ENCODE measurements at regions not wholly inside any gene's neighbourhood (a gene's known extent, or its start where the extent isn't known, plus 50 kb on each side); places are given as distances from the start of the nearest gene placed in this dataset.

DNA sequence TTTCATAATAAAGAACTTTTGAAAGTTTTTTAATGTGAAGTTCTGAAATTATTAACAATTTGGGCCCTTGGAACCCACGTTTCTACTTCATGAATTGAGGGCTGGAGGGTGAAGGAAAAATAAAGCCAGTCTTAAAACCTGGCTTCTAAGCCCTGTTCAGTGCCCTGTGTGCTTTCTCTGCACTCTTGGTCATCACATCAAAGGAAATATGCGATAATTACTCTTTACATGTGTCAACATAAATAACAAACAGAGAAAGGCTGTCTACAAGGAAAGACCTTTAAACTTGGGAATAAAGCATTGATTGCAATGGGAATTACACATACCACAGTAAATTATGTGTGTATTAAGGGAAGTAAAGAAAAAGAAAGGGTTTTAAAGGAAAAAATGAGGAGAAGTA is 150.7 kb upstream of the KLF7 start:
- TF ChIP-seq EP300 (conservative IDR thresholded peaks at IDR 0.05; ENCODE audit: poor library complexity, severe bottlenecking) = no peak
- no peak for TF ChIP-seq POLR2AphosphoS5 (IDR thresholded peaks at IDR 0.05)
- TF ChIP-seq RAD21 (conservative IDR thresholded peaks at IDR 0.05) = no peak
